ENCODE measurements at regions not wholly inside any gene's neighbourhood (a gene's known extent, or its start where the extent isn't known, plus 50 kb on each side); places are given as distances from the start of the nearest gene placed in this dataset.

DNA sequence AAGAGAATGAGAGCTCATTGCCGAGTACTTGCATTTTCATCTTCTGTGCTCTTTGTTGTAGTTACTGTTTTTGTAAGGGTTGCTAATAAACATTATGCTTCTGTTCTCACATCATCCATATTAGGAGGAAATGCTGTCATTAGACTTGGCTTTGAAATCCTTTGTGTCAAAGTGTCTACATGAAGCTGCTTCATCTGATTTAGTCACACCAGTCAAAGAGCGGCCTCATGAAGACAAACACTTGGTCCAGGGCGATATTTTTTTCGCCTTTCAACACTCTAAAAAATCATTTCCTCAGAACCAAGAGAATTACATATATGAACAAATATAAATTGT lies 105.0 kb downstream of the SPRY2 start:
- DNase-seq, result peak; percentile 32

DNA sequence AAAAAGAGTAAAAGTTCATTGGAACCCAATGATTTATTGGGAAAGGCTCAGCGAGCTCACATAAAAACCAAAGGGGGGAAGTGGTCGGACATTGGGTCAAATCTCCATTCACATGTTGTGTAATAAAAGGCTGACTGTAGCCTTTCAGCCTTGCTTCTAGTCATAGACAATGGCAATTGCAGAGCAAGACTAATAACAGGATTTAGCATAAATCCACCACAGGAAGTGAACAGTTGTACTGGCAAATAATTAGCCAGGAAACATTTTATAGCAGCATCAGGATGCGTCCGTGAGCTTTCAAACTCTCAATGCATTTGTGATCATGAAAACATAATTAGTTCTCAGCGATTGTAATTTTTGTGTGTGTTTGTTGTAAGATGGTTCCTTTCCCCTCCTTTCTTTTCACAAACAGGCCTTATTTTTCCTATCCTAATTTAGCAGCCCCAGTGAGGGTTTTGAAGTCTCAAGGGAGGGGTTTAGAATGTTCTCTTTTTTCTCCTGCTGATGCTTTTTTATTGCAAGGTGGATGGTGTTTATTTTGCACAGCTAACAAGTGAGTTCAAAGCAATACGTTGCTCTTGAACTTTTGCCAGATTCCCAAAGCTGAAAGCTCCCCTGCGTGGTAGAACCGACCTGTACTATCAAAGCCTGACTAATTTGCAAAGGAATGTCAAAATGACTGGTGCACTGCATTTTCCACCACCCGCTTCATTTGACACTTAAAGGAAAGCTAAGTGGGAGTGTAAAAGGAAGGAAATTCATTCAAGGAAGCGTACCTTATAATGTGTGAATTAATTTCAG lies 105.6 kb downstream of the SPRY2 start:
- peak; percentile 32 for DNase-seq

DNA sequence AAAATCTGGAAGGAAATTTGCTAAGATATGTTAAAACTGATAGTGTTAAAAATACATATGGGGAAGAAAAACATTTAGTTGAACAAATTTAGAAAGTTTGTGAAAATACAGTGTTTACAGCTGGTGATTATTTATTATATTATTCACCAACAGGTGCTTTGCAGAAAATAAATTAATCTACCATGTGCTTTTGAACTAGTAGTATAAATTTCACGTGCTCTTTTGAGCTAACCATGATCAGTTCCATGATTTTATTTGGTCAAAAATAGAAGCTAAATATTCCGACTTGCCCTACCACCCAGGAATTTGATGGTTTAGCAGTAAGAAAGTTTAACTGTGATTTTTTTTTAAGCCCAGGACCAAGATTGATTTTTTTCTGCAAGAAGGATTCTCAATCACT lies 113.3 kb downstream of the SPRY2 start:
- DNase-seq, result no peak

DNA sequence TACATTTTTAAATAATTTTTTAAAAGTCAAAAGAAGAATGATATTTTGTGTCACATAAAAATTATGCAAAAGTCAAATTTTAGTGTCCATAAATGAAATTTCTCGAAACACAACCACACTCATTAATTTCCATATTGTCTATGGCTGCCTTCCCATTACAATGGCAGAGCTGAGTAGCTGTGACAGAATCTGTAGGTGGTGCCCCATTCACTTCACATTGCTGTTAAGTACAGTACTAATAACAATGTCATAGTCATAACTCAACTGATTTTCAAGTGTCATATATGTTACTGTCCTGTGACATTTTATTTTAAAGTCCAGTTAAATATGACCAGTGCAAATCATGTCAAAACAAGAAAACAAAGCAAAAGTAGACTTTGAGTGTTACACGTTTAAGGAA lies 114.3 kb downstream of the SPRY2 start:
- DNase-seq, result no peak

DNA sequence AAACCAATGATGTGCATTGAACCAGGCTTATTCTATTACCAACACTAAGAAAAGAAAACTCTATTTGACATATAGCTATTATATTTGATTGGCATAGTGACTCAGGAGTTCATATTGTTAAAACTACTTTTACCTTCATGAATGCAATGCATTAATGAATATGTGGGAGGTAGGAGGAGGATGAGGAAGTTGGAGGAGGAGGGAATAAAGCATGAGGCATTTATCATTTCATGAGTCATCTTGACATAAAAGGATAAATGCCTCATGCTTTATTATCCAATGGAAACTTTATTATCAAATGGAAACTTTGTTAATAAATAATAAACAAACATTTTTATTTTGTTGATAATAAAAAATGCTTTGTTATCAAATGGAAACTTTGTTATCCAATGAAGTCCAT lies 116.5 kb downstream of the SPRY2 start:
- DNase-seq, result no peak

DNA sequence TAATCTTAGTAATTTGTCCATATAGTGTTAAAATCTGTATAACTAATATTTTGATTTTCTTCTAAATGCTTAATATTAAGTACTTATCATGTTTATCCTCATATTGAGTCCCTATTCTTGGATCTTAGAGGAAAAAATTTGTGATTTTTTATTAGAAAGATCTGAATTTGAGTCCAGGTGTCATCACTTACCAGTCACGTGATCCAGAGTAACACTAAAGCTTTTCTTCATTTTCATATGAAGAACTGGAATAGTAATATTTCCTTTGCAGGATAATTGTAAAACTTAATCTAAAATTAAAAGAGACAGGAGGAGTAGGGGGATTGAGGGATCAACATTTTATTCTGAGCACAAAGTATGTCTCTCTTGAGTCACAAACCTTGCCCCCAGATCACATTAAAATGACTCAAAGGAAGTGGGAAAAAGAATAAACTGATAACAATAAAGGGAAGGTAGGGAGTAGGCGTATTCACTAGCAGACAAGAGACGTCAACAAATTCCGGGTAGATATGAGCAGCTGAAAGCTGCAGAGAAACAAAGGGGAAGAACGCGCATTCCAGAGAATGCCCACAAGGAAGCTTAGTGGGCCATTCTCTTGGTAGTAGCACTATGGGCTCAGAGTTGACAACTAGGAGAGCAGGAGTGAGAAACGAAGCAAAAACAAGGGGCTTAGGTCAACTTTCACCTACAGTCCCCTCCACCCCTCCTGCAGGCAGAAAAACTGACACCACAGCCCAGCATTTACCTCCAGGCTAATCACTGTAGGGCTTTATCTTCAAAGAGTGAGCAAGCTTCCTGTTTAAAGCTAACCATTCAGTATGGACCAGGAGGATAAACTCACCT lies 123.1 kb downstream of the SPRY2 start:
- no peak for DNase-seq

DNA sequence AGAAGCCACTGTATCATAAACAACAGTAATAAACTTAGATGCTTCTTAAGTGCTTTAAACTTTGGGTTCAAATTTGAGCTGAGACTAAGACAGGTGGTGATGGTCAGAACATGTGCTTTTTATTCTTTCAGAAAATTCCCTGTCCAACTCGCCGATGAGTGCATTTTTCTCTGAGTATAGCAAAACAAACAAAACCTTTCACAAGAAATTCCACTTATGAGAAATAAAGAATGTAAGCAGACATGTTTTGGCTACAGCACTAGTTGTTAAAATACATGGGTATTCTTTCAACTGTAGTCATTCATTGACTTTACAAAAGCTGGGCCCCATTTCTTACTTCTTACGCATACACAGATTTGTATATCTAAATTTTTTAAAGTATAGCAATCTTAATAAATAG lies 125.6 kb downstream of the SPRY2 start:
- DNase-seq, result no peak

DNA sequence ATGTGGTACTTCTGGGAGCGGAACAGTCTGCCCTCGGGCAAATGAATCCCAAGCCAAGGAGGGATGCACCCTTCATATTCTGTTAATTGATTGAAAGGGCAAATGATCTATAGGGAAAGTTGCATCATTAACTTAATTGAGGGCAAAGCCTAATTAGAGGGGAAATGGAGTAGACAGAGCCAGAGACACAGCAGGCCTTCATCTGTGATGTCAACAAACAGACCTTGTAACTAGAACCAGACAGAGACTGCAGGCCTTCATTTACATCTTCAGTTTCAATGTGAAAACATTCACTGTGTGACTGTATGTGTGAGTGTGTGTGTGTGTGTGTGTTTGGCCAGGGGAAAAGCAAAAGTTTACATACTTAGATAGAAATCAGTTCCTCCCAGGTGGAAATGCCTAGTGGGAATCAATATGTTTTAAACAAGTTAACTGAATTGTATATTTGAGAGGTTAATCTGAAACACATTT lies 126.4 kb downstream of the SPRY2 start:
- peak; percentile 40 for DNase-seq

DNA sequence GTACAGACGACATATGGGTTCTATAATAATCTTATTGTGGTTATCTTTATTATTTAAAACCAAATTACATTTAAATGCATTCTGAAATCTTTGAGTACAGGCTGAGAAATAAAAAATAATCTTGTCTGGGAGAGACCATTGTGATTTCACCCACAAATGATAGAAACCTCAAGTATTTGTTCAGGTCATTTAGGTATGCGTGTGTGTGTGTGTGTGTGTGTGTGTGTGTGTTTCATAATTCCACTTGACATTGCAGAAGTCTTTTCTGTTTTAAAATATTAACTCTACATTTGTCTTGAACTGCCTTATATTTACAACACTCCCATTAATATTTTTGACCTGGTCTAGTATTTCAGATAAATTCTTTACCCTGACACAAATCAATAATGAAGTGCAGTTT lies 126.9 kb downstream of the SPRY2 start:
- DNase-seq, result no peak

DNA sequence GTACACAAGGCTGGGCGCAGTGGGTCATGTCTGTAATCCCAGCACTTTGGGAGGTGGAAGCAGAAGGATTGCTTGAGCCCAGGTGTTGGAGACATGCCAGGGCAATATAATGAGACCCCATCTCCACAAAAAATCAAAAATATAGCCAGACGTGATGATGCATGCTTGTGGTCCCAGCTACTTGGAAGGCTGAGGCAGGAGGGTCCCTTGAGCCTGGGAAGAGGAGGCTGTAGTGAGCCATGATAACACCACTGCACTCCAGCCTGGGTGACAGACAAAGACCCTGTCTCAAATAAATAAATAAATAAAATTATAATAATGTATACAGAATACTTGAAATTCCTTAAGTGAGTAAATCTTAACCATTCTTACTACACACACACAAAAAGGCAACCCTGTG lies 127.7 kb downstream of the SPRY2 start:
- no peak for DNase-seq

DNA sequence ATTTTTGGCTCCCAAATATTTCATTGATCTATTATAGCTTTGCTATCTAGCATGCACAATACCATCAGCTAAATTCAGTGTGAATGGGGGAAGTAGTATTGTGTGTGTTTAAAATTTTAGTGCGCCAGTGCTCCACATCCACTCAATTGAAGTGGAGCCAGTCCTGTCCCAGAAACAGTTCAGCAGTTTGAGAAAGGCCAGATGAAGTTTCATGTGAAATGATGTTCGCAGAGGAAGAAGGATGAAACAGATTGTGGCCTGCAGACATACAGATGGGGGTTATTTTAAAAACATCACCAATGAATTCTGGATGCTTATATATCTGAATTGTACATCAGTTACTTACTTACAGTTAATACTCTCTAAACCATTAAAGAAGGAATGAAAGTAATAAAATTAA lies 129.4 kb downstream of the SPRY2 start:
- no peak for DNase-seq

DNA sequence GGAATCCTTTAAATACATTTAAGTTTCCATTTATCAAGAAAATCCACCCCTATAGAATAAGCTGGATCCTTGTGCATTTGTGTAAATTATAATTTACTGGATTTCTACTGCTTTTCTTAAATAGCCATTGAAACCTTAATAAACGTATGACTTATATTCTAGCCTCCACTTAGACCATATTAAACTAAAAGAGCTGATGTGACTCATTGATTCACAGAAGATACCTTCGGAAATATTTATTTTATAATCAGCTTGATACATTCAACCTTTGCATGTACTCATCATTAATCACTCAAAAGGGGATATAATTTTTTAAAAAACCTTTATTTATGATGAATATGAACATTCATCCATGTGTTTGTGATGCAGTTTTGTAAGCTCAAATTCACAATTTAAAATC lies 136.3 kb downstream of the SPRY2 start:
- DNase-seq, result no peak

DNA sequence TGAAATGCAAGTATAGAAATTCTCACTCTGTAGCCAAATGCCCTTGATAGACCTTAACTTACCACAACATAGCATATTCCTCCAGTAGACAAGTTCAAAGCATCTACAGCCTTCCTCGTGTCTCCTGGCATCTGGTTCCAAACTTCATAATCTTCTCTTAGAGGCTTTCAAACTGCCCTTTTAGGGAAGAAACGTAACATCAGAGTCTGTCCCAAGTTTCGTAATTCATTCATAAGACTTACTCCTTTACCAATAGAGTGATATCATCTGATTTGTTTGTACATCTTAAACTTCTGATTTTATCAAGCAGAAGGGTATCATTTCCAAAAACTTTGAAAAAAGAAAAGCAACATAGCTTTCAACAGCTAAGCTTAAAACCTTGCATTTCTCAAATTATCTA lies 137.4 kb downstream of the SPRY2 start:
- no peak for DNase-seq

DNA sequence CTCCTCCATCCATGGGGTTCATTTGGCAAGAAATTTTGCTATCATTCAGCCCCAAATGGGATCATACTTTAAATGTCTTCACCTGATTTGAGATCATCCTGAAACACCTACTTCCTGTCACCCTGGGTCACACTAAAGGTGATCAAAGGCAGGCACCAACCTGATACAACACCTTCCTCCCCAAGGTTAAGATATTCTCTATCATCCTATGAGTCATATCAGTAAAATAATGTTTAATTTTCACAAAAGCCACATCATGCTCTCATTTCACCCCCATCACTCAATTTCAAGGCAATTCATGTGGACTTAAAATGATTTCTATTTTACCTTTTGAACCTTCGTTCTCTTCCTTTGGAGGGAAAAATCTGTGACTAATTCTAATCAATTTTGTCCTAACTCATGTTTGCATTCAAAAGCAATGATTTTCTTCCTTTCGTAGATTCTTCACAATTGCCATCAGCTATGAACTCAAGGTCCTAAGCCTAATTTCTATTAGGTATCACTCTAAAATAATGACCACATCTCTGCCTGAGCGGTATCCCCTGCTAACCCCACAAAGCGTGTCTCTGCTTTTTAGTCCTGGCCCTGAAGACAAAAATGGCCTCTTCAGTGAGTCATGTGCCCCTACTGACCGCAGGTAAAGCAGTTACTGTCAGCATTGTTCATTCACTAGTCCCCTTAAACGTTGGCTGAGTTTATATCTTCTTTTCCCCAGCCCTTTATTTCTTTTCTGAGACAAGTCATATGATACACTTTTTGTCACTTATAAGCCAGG lies 139.0 kb downstream of the SPRY2 start:
- no peak for DNase-seq

DNA sequence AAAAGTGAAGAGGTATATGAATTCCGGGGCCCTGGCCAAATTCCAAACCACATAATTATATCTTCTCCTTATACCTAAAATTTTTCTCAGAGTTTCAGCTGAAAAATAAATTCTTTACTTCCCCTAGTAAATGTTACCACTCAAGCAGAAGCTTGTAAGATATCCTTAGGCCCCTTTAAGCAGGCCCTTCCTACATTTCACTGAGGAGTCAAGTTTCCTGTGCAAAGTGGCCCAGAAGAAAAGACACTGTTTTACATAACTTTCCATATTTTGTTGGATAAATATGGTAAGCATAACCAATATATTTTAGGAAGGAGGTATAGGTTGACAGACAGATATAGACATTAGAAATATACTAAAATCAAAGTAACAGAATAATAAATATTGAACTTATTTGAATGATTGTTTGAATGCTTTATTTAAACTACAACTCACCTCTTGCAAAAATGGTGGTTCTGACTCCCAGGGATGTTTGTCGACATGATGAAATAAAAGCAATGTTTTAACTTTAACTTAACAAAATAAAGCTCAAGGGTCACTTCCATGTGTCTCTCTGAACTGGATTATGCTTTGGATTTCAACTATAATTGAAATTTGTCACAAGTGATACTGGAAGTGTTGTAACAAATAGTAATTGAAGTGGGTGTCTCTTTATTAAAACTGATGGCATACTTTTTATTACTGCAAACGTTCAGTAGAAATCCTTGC lies 141.2 kb downstream of the SPRY2 start:
- DNase-seq, result no peak

DNA sequence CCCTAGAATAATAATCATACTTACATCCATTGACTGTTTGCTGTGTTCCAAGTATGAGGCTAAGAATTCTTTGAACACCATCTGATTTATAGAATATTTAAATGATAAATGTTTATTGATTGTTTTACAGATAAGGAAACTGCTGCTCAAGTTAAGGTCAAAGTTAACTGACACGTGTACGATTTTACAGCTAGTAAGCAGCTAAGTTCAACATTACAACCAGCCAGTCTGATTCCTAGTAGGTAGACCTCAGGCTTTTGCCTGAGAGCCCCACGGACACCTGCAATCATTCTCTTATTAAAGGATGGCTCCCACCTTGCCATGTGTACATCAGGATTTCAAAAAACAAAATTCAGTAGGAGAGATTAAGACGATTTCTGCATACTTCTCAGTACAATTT lies 141.9 kb downstream of the SPRY2 start:
- no peak for DNase-seq

DNA sequence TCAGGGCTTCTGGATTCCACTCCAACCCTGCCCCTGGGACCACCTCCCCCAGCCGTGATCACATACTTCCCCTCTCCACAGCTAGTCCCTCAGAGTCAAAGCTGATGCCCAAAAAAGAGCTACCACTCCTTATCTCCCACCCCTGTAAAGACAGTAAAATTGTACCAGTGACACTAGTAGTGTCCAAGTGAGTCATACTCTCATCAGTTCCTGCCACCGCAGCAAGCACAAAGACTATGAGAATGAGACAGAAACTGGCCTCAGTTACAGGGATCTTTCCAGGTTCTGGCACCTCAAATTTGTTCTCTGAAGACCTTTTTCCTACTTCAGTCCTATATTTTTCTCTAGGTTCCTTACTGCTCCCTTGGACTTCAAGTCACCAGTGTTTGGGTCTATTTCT lies 144.2 kb downstream of the SPRY2 start:
- no peak for DNase-seq

DNA sequence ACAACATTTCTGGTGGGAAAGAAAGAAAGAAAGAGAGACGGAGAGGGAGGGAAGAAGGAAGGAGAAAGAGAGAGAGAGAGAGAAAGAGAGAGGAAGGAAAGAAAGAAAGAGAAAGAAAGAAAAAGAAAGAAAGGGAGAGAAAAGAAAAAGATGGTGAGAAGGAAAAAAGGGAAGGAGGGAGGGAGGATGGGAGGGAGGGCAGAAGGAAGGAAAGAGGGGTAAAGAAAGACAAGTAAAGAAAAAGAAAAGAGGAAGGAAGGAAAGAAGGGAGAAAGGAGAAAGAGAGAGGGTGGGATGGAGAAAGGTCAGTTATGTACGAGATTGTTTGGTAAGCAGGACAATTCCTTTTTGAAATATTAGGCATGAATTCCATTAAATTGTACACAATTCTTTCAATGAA lies 145.3 kb downstream of the SPRY2 start:
- DNase-seq, result no peak

DNA sequence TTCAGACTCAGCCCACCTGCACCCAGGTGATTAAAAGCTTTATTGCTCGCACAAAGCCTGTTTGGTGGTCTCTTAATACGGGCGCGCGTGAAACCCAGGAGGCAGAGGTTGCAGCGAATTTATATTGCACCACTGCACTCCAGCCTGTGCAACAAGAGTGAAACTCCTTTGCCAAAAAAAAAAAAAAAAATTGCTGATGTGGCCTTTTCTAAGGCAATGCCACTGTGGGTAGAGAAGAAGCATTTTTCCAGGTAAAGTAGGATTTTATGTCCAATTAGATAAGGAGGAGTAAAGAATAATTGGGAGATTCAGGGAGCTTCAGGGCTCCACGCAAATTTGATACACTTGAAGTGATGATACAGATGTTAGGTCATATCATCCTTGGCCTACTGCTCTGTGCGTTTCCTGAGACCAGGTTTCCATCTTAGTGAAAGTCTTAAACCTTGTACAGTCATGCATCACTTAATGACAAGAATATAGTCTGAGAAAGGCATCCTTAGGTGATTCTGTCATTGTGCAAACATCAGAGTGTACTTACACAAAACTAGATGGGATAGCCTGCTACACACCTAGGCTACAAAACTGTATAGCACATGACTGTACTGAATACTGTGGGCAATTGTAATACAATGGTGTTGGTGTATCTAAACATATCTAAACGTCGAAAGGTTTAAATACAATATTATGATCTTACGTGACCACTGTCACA lies 150.9 kb downstream of the SPRY2 start:
- DNase-seq, result no peak

DNA sequence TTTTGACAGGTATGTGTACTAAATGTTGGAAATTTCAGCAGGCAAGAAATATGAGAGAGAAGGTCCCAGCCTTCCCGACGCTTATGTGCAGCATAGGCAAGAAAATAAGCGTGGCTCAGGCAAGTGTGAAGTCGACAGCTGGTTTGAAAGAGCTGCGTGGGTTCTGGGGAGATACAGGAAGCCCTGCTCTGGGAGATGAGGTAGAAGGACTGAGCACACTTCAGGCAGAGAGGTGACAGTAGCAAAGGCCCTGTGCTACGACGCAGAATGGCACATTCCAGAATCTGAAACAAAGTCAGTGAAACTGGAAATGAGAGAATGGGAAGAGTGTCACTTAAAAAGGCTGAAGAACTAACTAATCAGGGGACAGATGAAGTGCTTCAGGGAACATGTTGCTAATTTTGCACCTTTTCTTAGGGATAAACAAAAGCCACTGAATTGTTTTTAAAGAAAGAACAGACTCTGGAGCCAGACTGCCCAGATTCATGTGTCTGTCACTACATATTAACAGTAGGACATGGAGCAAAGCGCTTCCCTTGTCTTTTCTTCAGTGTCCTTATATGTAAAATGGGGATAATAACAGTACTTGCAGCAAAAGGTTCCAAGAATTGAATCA lies 160.1 kb downstream of the SPRY2 start:
- DNase-seq, result no peak

DNA sequence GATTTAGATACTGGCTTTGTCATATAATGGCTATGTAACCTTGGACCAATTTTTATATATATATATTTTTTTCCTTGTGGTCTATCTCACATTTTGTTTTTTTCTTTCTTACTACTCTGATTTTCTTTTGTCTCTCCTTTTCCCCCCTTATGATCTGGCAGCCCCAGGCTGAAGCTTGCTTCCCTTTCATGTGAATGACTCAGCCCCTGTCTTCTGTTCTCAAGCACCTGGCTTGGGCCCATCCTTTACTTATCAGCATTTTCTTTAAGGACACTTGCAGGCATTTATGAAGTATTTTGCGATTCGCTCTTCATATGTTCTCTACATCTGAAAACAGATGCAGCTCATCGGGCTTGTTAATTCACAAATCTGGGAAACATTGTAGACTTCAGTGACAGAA lies 163.6 kb downstream of the SPRY2 start:
- DNase-seq, result no peak
